GM04503 (cell line): ENCODE measurements at regions not wholly inside any gene's neighbourhood (a gene's known extent, or its start where the extent isn't known, plus 50 kb on each side); places are given as distances from the start of the nearest gene placed in this dataset.
"Not testable (repeated sequence)": the region's sequence is repeated elsewhere in the genome, so short reads cannot be mapped to it uniquely, and the experiment has no call there.

ENCODE experiments used
- DNase-seq: peaks from one replicate; pipeline ENCODE4 v3.0.0-alpha.2; 2012; ENCODE audit warnings: low read depth

DNA sequence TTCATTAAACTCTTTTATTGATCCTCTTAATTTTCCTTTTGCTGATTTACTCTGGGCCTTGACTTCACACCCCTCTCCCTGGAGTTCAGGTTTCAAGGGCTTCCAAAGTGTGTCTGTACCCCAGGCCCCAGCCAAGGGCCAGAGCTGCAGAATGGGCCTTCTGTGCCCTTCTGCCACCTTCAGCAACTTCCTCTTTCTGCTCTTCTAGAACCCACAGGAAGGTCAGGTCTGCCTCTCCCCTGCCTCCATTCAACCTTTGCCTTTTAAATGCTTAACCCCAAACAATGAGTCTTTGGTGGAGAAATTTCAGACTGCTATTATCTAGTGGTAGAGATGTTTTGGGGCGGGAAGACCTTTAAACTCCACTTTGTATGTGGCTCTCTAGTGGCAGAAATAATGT lies 63.1 kb downstream of the TSN start:
- no peak for DNase-seq

DNA sequence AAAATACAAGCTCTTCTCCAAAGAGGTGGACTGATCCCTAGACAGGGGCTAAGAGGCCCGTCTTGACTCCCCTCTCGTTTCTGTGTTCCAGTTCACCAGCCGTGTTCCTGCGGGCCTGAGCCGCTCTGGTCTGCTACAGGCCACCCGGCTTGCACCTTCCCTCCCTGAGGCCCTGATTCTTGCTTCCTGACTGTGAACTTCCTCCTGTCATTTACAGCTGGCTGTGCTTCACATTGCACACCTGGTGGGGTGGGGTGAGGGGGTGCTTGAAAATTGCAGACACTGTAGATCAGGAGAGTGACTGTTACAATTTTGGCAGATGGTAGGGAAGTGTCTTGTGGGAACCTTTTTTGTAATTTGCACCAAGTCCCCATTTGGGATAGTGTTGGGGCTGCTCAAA lies 64.4 kb downstream of the TSN start:
- no peak for DNase-seq

DNA sequence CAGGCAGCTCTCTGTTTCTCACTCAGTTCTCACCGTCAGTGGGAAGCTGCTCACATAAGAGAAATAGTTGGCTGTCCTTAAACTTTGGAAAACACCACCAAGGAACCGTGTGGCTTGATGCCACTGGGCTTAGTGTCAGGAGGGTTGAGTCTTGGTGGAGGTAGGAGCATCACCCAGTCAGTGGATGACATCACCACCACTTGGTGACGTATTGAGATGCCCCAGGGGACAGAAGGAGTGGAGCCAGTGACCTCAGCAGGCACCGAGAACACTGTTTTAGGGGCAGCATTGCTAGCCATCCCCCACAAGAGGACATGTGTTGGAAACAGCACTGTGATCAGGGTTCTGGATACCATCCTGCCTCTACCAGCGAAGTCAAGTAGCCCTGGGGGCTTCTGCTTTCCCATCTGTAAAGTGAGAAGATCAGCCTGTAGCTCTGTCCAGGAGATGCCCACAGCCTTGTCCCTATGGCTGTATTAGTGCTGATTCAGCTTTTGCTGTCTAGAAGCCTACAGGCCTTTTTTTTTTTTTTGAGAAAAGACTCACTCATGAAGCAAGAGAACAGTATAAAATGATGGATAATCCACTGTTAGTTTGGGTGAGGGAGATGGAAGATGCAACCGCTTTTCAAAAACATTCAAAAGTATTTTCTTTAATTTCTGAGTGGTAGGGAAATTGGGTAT lies 66.2 kb downstream of the TSN start:
- no peak for DNase-seq

- no peak for DNase-seq
Measured at GRCh38 chr2:121824264-121824663, 68.8 kb downstream of the TSN start.

DNA sequence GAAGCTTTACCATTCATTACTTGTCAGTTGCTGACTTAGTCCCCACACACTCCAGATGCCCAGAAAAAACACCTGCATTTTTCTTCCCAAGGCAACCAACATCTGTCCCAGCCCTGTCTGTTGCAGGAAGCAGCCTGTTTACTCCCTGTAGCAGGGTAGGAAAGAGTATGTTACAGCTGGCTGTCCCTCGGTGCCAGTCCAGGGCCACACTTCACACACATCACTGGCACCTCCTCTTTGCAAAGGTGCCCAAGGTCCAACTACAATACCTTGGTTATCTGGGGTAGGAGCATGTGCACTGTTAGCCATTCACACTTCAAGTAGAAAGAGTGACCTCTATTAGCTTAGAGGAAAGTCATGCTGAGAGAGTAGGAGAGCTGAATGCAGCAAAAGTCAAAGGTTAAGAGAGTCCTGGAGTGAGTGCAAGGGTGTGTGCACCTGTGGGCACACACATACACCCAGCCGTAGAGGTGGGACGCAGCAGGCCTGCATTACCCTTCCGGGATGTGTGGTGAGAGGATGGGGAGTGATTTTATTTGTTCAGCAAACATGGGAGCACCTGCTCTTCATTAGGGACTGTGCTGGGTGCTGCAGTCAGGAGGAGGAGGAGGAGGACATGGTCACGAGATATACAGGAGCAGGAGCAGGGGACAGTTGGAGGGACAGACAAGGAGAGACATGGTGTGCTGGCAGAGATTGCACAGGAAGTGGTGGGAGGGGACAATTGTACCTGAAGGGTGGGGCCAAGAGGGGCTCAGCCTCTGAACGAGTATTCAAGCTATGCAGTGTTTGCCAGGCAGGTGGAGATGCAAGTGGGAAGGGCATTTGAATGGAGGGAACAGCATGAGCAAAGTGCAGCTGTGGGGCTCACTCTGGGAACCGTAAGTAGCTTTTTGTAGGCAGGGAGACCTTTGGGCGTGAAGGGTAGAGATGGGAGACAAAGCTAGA lies 69.8 kb downstream of the TSN start:
- DNase-seq, result no peak

- no peak for DNase-seq
Measured at GRCh38 chr2:121826036-121826435, 70.6 kb downstream of the TSN start.

GRCh38 chr2:121828281-121828731 lies 72.9 kb downstream of the TSN start:
- DNase-seq, result no peak

DNA sequence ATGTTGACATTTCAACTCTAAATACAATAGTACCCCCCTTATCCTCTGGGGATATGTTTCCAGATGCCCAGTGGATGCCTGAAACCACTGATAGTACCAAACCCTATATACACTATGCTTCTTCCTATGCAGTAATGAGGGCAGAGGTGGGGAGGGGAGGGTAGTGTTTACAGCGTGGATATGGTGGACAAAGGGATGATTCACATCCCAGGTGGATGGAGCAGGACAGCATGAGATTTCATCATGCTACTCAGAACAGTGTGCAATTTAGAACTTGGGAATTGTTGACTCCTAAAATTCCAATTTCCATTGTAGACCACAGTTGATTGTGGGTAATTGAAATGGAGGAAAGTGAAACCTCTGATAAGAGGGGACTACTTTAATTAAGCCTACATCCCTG lies 75.4 kb downstream of the TSN start:
- DNase-seq, result no peak

DNA sequence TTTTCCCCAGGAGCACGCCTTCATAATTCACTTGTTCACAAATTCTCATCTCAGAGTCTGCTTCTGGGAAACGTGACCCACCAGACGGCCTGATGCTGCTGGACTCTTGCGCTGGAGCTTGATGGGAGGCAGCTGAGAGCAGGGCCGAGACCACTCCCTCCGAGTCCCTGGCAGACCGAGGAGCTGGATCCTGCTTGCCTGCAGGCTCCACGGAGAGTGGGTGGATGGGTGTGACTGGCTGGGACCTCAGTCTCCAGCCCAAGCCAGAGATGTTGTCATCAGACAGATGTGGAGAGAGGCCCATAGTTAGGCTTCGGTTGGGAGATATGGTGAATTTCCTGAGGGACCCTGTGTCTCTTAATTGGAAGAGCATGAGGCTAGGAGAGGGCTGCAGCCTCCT lies 76.4 kb downstream of the TSN start:
- DNase-seq, result no peak

GRCh38 chr2:121832412-121833357 lies 77.2 kb downstream of the TSN start:
- no peak for DNase-seq

DNA sequence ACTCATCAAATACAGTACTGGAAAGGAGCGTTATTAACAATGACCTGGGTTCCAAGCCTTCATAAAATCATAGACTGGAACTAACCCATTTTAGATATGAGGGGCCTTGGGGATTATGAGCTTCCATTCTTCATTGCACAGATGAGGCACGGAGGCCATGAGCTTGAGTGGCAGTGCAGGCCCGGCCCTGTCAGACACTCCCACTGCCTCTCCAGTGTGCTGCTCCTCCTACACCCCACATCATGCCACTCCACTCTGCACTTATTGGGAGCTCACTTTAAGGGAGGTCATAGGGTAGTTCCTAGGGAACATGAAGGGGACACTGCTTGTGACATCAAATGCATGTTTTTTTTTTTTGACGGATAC lies 77.9 kb downstream of the TSN start:
- DNase-seq, result no peak

- no peak for DNase-seq
Measured at GRCh38 chr2:121836611-121837010, 81.2 kb downstream of the TSN start.

- no peak for DNase-seq
Measured at GRCh38 chr2:121837591-121837990, 82.1 kb downstream of the TSN start.

DNA sequence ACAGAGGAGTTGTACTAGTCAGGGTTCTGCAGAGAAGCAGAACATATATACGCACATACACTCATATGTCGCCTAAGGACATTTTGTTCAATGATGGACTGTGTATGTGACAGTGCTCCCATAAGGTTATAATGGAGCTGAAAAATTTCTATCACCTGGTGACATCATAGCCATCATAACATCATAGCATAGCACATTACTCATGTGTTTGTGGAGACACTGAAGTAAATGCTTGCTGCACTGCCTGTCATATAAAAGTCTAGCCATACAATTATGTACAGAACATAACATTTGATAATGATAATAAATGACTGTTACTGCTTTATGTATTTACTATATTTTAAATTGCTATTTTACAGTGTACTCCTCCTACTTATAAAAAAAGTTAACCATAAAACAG lies 83.1 kb downstream of the TSN start:
- DNase-seq, result no peak

GRCh38 chr2:121839584-121839983 lies 84.1 kb downstream of the TSN start:
- DNase-seq, result no peak

- no peak for DNase-seq
Measured at GRCh38 chr2:121849236-121849635, 93.8 kb downstream of the TSN start.

- not testable (repeated sequence) for DNase-seq
Measured at GRCh38 chr2:121853149-121853548, 97.7 kb downstream of the TSN start.

DNA sequence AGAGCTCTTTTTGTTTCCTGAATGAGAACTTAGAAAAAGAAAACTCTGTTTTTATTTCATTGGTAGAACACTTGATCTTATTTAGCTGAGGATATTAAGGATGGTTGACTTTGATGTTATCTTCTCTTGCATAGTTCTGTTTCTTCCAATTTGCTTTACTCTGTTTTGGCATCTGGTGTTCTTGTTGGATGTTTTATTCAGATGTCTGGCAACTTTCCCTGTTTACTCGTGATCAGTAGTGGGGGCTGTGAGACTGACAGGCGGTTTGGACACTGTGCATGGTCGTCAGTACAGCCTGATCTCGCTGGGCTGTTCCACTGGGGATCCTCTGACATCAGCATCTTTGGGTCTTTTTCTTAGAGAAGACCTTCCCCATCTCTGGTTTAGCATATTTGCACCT lies 100.1 kb downstream of the TSN start:
- DNase-seq, result no peak

GRCh38 chr2:121856360-121856759 lies 100.9 kb downstream of the TSN start:
- DNase-seq, result no peak

DNA sequence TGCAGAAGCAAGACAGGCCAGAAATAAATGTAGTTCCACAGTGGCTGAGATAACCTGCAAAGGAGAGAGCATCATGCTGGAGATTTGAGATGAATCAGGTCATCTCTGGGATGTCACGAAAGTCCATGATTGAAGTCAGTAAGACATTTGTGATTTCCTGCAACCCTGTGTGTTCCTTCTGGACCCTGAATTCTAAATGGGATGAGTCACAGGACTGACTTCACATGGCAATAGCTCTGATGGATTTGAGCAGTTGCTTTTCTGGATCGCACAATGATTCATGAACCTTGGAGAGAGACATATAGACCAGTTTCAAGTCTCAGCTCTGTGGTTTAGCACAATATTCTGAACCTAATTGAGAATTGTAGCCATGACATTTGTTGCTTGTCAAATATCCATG lies 102.9 kb downstream of the TSN start:
- DNase-seq, result peak; percentile 5

GRCh38 chr2:121858847-121859246 lies 103.4 kb downstream of the TSN start:
- DNase-seq, result no peak

- peak; percentile 84 for DNase-seq
Measured at GRCh38 chr2:121860033-121860757, 104.7 kb downstream of the TSN start.
